A549 (cell line): ENCODE measurements at regions not wholly inside any gene's neighbourhood (a gene's known extent, or its start where the extent isn't known, plus 50 kb on each side); places are given as distances from the start of the nearest gene placed in this dataset.

ENCODE experiments used
- ATAC-seq, 2 experiments: fragments of 200-7000 bp in 1 of 2; fragments of >200 bp in 1 of 2; cut with Nextera tagmentation in 1 of 2; cut with Tn5 transposase in 1 of 2; 3 replicates each; pipeline versions ENCODE4 v1.8.0 to v1.9.1; 2018 to 2020; ENCODE audit warnings: mild to moderate bottlenecking in 1 of 2, moderate library complexity in 1 of 2
- CTCF ChIA-PET: fragments of 300-600 bp; sonication (Branson Sonifier 250); formaldehyde crosslinking; extraction: SDS; loops from one replicate; lab custom pipeline; 2021; ENCODE audit warnings: antibody characterized with exemption, inconsistent platforms; lab: Yijun Ruan, JAX
- POLR2A ChIA-PET: fragments of 350-600 bp; formaldehyde crosslinking; extraction: SDS; loops from one replicate; lab custom pipeline; 2021; ENCODE audit warnings: antibody characterized with exemption, inconsistent platforms; lab: Yijun Ruan, JAX
- DNase-seq, 2 experiments: peaks; one replicate each; pipeline versions ENCODE4 v3.0.0 to v3.0.0-alpha.2; 2011 to 2016; ENCODE audit warnings: low read depth in 1 of 2, low spot score in 1 of 2
- FAIRE-seq: peaks from 2 replicates; lab custom pipeline; 2011; peaks lifted over from hg19 to GRCh38; lab: Jason Lieb, UNC
- H3K27ac ChIP-seq, 2 experiments: fragments of >200 bp; sonication (Bioruptor Twin); formaldehyde crosslinking; 3 replicates each; pipeline ENCODE4 v1.5.1; 2016 to 2017
- H3K4me1 ChIP-seq: fragments of >200 bp; sonication (Bioruptor Twin); formaldehyde crosslinking; 3 replicates; pipeline ENCODE4 v1.6.1; 2016
- H3K4me2 ChIP-seq: fragments of >200 bp; sonication (Bioruptor Twin); formaldehyde crosslinking; 3 replicates; pipeline ENCODE4 v1.6.1; 2016
- H3K4me3 ChIP-seq: fragments of >200 bp; sonication (Bioruptor Twin); formaldehyde crosslinking; 3 replicates; pipeline ENCODE4 v1.5.1; 2016
- H3K9me3 ChIP-seq: fragments of >200 bp; sonication (Bioruptor Twin); formaldehyde crosslinking; 3 replicates; pipeline ENCODE4 v1.6.1; 2016
- CBX8 ChIP-seq: fragments of 200-600 bp; sonication (generic); IDR thresholded peaks from 2 replicates; pipeline ENCODE4 v1.6.1; 2016
- CHD2 ChIP-seq: fragments of 150-350 bp; IDR thresholded peaks from 2 replicates; pipeline ENCODE4 v1.6.1; 2014; ENCODE audit warnings: low read length; ENCODE audit not compliant: partially characterized antibody
- ESRRA ChIP-seq: fragments of 150-350 bp; IDR thresholded peaks from 2 replicates; pipeline ENCODE4 v1.6.1; 2014; ENCODE audit warnings: mild to moderate bottlenecking, low read length, borderline replicate concordance
- JUN ChIP-seq, 2 experiments: fragments of >200 bp; sonication (Bioruptor Twin); formaldehyde crosslinking; IDR thresholded peaks; 2 replicates in 1 of 2; 3 replicates in 1 of 2; pipeline ENCODE4 v1.6.1; 2016 to 2017
- MAZ ChIP-seq: fragments of 150-350 bp; IDR thresholded peaks from 2 replicates; pipeline ENCODE4 v1.6.1; 2014; ENCODE audit warnings: antibody characterized with exemption, low read depth, low read length, borderline replicate concordance
- MYC ChIP-seq: IDR thresholded peaks from 2 replicates; pipeline ENCODE4 v1.6.1; 2012; ENCODE audit warnings: mild to moderate bottlenecking, inconsistent platforms, low read length, improper control_type of control experiment, borderline replicate concordance
- PBX3 ChIP-seq: IDR thresholded peaks from 2 replicates; pipeline ENCODE4 v1.6.1; 2012
- POLR2AphosphoS2 ChIP-seq: conservative IDR thresholded peaks from 2 replicates; pipeline ENCODE4 v1.6.1; 2012; ENCODE audit warnings: low read length, improper control_type of control experiment, inconsistent platforms
- RCOR1 ChIP-seq: fragments of 150-350 bp; IDR thresholded peaks from 2 replicates; pipeline ENCODE4 v1.6.1; 2014; ENCODE audit warnings: antibody characterized with exemption, low read length, low read depth
- RNF2 ChIP-seq: fragments of 200-600 bp; sonication (generic); IDR thresholded peaks from 2 replicates; pipeline ENCODE4 v1.6.1; 2016; ENCODE audit warnings: low read depth, mild to moderate bottlenecking, antibody characterized with exemption, moderate library complexity, borderline replicate concordance
- TFCP2L1 ChIP-seq: fragments of 250-450 bp; sonication (Bioruptor Pico); IDR thresholded peaks from 2 replicates; pipeline ENCODE4 v1.5.0; 2021; ENCODE audit warnings: mild to moderate bottlenecking
- USF2 ChIP-seq: fragments of 450-650 bp; IDR thresholded peaks from 2 replicates; pipeline ENCODE4 v1.6.1; 2014; ENCODE audit warnings: antibody characterized with exemption
- ZNF302 ChIP-seq: fragments of 250-450 bp; sonication (Bioruptor Pico); IDR thresholded peaks from 2 replicates; pipeline ENCODE4 v1.9.0; 2021; ENCODE audit warnings: inconsistent platforms, mild to moderate bottlenecking, moderate library complexity
- WGBS: methylation state at CpG from one replicate; pipeline ENCODE4 v1.1.6; 2017; ENCODE audit errors: missing lambda C conversion rate; 5-methylcytosine and 5-hydroxymethylcytosine counted together
- TF ChIP-seq, protein P1 (sequence below): fragments of 200-600 bp; sonication (generic); IDR thresholded peaks from 2 replicates; pipeline ENCODE4 v1.6.1; 2016; ENCODE audit warnings: antibody characterized with exemption, mild to moderate bottlenecking, moderate library complexity
- TF ChIP-seq, protein P2 (sequence below): fragments of 250-450 bp; sonication (Bioruptor Pico); IDR thresholded peaks from 2 replicates; pipeline ENCODE4 v1.5.0; 2021; ENCODE audit warnings: mild to moderate bottlenecking, moderate library complexity, borderline replicate concordance
- TF ChIP-seq, protein P3 (sequence below): IDR thresholded peaks from 2 replicates; pipeline ENCODE4 v1.6.1; 2012; ENCODE audit warnings: low read depth, borderline replicate concordance

DNA sequence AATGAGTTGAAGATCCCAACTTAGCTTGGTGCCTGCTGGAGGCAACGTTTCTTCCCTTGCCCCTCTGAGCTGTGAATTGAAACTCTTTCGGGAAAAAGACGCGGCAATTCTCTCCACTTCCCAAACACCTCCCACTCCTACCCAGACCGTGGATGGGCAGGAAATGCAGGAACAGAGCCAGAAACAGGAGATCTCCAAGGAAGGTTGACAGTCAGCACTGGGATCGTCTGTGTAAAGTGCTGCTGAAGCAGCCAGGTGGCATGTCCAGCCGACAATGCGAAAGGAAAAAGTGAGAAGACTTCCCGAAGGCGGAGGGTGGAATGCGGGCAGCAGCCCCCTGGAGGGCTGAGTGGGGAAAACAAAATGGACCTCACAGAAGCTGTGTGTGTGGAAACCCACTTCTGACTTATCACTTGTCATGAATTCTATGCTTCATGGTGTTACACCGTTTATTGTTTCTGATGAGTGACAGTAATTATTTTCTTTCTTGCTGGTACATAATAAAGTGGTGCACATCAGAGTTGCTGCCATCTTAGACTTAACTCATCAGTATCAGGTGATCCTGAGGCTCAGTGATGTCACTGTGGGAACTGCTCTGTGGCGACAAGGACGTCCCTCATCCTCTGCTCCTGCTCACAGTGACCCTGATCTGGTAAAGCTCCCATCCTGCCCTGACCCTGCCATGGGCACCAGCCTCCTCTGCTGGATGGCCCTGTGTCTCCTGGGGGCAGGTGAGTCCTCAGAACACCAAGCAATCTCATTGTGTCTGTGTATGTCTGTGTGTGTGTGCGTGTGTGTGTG lies 220.5 kb upstream of the PRSS1 start (continued):
- TF ChIP-seq PBX3 (no peak), JUN (IDR thresholded peaks at IDR 0.05) (no peak)

- Histone ChIP-seq H3K4me1 (no peaks in the 10 kb centered on the region), H3K4me3 (no peak overlapping the region), H3K27ac (no peak overlapping the region), H3K9me3 (no peaks in the 10 kb centered on the region), H3K4me2 (no peak overlapping the region)
- peak in 1 of 2 experiments; percentile 47; a peak in 2 of 6 replicates for ATAC-seq
- TF ChIP-seq, protein P1, sequence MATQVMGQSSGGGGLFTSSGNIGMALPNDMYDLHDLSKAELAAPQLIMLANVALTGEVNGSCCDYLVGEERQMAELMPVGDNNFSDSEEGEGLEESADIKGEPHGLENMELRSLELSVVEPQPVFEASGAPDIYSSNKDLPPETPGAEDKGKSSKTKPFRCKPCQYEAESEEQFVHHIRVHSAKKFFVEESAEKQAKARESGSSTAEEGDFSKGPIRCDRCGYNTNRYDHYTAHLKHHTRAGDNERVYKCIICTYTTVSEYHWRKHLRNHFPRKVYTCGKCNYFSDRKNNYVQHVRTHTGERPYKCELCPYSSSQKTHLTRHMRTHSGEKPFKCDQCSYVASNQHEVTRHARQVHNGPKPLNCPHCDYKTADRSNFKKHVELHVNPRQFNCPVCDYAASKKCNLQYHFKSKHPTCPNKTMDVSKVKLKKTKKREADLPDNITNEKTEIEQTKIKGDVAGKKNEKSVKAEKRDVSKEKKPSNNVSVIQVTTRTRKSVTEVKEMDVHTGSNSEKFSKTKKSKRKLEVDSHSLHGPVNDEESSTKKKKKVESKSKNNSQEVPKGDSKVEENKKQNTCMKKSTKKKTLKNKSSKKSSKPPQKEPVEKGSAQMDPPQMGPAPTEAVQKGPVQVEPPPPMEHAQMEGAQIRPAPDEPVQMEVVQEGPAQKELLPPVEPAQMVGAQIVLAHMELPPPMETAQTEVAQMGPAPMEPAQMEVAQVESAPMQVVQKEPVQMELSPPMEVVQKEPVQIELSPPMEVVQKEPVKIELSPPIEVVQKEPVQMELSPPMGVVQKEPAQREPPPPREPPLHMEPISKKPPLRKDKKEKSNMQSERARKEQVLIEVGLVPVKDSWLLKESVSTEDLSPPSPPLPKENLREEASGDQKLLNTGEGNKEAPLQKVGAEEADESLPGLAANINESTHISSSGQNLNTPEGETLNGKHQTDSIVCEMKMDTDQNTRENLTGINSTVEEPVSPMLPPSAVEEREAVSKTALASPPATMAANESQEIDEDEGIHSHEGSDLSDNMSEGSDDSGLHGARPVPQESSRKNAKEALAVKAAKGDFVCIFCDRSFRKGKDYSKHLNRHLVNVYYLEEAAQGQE = no peak
- TF ChIP-seq, protein P2, sequence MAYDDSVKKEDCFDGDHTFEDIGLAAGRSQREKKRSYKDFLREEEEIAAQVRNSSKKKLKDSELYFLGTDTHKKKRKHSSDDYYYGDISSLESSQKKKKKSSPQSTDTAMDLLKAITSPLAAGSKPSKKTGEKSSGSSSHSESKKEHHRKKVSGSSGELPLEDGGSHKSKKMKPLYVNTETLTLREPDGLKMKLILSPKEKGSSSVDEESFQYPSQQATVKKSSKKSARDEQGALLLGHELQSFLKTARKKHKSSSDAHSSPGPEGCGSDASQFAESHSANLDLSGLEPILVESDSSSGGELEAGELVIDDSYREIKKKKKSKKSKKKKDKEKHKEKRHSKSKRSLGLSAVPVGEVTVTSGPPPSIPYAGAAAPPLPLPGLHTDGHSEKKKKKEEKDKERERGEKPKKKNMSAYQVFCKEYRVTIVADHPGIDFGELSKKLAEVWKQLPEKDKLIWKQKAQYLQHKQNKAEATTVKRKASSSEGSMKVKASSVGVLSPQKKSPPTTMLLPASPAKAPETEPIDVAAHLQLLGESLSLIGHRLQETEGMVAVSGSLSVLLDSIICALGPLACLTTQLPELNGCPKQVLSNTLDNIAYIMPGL (CRISPR knock-in tag) = no peak
- no peak for TF ChIP-seq CHD2
- no peak for TF ChIP-seq CBX8
- no peak for TF ChIP-seq ZNF302
- TF ChIP-seq RCOR1 = no peak
- TF ChIP-seq USF2 = no peak
- TF ChIP-seq RNF2 = no peak
- TF ChIP-seq TFCP2L1 (CRISPR knock-in tag) = no peak
- TF ChIP-seq, protein P3, sequence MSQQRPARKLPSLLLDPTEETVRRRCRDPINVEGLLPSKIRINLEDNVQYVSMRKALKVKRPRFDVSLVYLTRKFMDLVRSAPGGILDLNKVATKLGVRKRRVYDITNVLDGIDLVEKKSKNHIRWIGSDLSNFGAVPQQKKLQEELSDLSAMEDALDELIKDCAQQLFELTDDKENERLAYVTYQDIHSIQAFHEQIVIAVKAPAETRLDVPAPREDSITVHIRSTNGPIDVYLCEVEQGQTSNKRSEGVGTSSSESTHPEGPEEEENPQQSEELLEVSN = no peak
- TF ChIP-seq POLR2AphosphoS2 = no peak
- TF ChIP-seq ESRRA = no peak
- TF ChIP-seq MYC = no peak
- no peak for TF ChIP-seq JUN (IDR thresholded peaks at IDR 0.05)
- no peak for TF ChIP-seq MAZ
- TF ChIP-seq PBX3 = no peak
- no peak for DNase-seq
- CTCF ChIA-PET = interaction anchor here (1.0 to 6.2 kb wide), 14 partner anchors 10 to 290 kb away, joined by 3 to 53 read pairs (median 4); no protein-coding TSS in a partner anchor
- POLR2A ChIA-PET = no interaction called here
- no peak for FAIRE-seq
- 11% methylated on average over 9 of the region's 9 CpGs for WGBS
These were observed 225.3 kb upstream of the PRSS1 start for GRCh38 chr7:142523821-142524460.
